ENCODE measurements at regions not wholly inside any gene's neighbourhood (a gene's known extent, or its start where the extent isn't known, plus 50 kb on each side); places are given as distances from the start of the nearest gene placed in this dataset.

DNA sequence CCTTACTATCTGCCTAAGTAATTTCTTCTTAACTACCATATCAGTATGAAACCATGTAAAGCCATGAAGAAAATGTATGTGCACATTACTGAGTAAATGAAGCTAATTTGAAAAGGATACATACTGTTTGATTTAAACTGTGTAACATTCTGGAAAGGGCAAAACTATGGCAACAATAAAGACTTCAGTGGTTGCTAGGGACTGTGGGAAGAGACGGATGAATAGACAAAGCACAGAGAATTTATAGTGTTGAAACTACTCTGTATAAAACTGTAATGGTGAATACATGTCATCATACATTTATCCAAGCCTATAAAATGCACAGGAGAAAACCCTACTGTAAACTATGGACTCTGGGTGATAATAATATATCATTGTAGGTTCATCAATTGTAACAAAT lies 1103.7 kb upstream of the EPHA6 start:
- TF ChIP-seq MTF1 (CRISPR knock-in tag; IDR thresholded peaks at IDR 0.05; ENCODE audit: borderline replicate concordance), result no peak
- no peak for TF ChIP-seq ZNF274 (IDR thresholded peaks at IDR 0.05; ENCODE audit: borderline replicate concordance, low read depth, low read length)
- TF ChIP-seq POLR2AphosphoS2 (IDR thresholded peaks at IDR 0.05; ENCODE audit: low read length), result no peak
- no peak for TF ChIP-seq RNF2 (IDR thresholded peaks at IDR 0.05)
- TF ChIP-seq, protein P1, sequence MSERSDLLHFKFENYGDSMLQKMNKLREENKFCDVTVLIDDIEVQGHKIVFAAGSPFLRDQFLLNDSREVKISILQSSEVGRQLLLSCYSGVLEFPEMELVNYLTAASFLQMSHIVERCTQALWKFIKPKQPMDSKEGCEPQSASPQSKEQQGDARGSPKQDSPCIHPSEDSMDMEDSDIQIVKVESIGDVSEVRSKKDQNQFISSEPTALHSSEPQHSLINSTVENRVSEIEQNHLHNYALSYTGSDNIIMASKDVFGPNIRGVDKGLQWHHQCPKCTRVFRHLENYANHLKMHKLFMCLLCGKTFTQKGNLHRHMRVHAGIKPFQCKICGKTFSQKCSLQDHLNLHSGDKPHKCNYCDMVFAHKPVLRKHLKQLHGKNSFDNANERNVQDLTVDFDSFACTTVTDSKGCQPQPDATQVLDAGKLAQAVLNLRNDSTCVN (CRISPR knock-in tag; IDR thresholded peaks at IDR 0.05), result no peak
- TF ChIP-seq, protein P2, sequence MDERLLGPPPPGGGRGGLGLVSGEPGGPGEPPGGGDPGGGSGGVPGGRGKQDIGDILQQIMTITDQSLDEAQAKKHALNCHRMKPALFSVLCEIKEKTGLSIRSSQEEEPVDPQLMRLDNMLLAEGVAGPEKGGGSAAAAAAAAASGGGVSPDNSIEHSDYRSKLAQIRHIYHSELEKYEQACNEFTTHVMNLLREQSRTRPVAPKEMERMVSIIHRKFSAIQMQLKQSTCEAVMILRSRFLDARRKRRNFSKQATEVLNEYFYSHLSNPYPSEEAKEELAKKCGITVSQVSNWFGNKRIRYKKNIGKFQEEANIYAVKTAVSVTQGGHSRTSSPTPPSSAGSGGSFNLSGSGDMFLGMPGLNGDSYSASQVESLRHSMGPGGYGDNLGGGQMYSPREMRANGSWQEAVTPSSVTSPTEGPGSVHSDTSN (CRISPR knock-in tag; IDR thresholded peaks at IDR 0.05; ENCODE audit: low read depth), result no peak
- TF ChIP-seq, protein P2 (tag; conservative IDR thresholded peaks at IDR 0.05; ENCODE audit: low read depth), result no peak
- TF ChIP-seq SREBF2 (CRISPR knock-in tag; IDR thresholded peaks at IDR 0.05), result no peak
- TF ChIP-seq, protein P3, sequence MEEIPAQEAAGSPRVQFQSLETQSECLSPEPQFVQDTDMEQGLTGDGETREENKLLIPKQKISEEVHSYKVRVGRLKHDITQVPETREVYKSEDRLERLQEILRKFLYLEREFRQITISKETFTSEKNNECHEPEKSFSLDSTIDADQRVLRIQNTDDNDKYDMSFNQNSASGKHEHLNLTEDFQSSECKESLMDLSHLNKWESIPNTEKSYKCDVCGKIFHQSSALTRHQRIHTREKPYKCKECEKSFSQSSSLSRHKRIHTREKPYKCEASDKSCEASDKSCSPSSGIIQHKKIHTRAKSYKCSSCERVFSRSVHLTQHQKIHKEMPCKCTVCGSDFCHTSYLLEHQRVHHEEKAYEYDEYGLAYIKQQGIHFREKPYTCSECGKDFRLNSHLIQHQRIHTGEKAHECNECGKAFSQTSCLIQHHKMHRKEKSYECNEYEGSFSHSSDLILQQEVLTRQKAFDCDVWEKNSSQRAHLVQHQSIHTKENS (CRISPR knock-in tag; IDR thresholded peaks at IDR 0.05), result no peak
- TF ChIP-seq, protein P4, sequence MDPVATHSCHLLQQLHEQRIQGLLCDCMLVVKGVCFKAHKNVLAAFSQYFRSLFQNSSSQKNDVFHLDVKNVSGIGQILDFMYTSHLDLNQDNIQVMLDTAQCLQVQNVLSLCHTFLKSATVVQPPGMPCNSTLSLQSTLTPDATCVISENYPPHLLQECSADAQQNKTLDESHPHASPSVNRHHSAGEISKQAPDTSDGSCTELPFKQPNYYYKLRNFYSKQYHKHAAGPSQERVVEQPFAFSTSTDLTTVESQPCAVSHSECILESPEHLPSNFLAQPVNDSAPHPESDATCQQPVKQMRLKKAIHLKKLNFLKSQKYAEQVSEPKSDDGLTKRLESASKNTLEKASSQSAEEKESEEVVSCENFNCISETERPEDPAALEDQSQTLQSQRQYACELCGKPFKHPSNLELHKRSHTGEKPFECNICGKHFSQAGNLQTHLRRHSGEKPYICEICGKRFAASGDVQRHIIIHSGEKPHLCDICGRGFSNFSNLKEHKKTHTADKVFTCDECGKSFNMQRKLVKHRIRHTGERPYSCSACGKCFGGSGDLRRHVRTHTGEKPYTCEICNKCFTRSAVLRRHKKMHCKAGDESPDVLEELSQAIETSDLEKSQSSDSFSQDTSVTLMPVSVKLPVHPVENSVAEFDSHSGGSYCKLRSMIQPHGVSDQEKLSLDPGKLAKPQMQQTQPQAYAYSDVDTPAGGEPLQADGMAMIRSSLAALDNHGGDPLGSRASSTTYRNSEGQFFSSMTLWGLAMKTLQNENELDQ (CRISPR knock-in tag; IDR thresholded peaks at IDR 0.05; ENCODE audit: borderline replicate concordance), result no peak
- no peak for TF ChIP-seq RHOXF2B (CRISPR knock-in tag; conservative IDR thresholded peaks at IDR 0.05)
- no peak for TF ChIP-seq NFIC (IDR thresholded peaks at IDR 0.05)

All from K562 (cell line).